ENCODE measurements at regions not wholly inside any gene's neighbourhood (a gene's known extent, or its start where the extent isn't known, plus 50 kb on each side); places are given as distances from the start of the nearest gene placed in this dataset.

DNA sequence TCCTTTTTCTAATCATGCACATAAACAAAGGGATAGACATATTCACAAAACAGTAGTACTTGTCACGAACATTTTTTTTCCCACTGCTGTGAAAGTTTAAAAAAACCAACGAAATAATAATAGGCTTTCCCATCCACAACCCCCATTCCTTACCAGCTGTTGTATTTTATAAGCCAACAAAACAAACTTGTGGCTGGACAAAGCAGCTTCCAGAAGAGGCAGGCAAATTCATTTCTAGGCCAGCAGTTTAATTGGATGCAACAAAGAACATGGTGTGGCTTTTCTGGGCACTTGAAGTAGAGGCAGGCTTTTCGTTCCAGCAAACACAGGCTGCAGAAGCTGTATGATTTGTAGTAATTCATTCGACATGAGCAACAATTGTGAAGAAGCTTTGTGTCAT lies 56.0 kb upstream of the FAM20A start:
- DNase-seq = no peak

DNA sequence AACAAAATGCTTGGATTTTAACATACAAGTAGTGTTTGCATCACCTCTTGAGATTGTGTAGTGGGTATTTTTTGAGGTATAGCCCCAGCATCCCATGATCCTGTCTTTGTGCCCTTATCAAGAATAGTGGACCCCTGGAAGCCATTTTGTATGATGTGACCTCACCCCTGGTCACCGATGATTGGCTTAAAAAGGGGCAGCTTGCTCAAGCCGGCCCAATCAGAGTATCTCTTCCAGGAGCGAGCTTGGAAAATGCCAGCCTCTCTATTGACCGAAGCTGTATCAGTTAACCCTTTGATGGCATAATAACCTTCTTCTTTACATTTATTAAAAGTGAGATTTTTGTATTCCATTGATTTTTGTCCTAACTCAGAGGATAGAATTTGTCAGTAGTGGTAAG lies 55.5 kb upstream of the FAM20A start:
- no peak for DNase-seq

Measured in DMS153 (cell line).